H1 (cell line): ENCODE measurements at regions not wholly inside any gene's neighbourhood (a gene's known extent, or its start where the extent isn't known, plus 50 kb on each side); places are given as distances from the start of the nearest gene placed in this dataset.

Experiments
- CEBPB ChIP-seq: IDR thresholded peaks from 2 replicates; pipeline ENCODE4 v1.6.1; 2012; ENCODE audit warnings: low read depth, low read length
- JUND ChIP-seq: IDR thresholded peaks from 2 replicates; pipeline ENCODE4 v1.6.1; 2011; ENCODE audit warnings: mild to moderate bottlenecking, improper control_type of control experiment, low read length
- POLR2A ChIP-seq, 2 experiments: IDR thresholded peaks; 1 replicate in 1 of 2; 2 replicates in 1 of 2; pipeline ENCODE4 v1.6.1; 2011; ENCODE audit warnings: low read depth in 2 of 2, low read length in 2 of 2, mild to moderate bottlenecking in 2 of 2; ENCODE audit errors: control extremely low read depth in 1 of 2
- POLR2AphosphoS5 ChIP-seq: IDR thresholded peaks from 2 replicates; pipeline ENCODE4 v1.6.1; 2011; ENCODE audit warnings: low read depth, low read length
- SP1 ChIP-seq: IDR thresholded peaks from 2 replicates; pipeline ENCODE4 v1.6.1; 2011; ENCODE audit warnings: low read depth, low read length
- SUZ12 ChIP-seq: fragments of 200-600 bp; sonication (generic); IDR thresholded peaks from 2 replicates; pipeline ENCODE4 v1.6.1; 2012; ENCODE audit warnings: mild to moderate bottlenecking, inconsistent platforms, low read length, moderate library complexity, mixed read lengths
- TAF1 ChIP-seq: IDR thresholded peaks from 2 replicates; pipeline ENCODE4 v1.6.1; 2011; ENCODE audit warnings: mild to moderate bottlenecking, low read depth, low read length
- YY1 ChIP-seq: IDR thresholded peaks from 2 replicates; pipeline ENCODE4 v1.6.1; 2011; ENCODE audit warnings: low read depth, mild to moderate bottlenecking, low read length
- TF ChIP-seq, protein P1 (sequence below), 3 experiments: IDR thresholded peaks; 1 replicate in 2 of 3; 2 replicates in 1 of 3; pipeline versions ENCODE4 v1.5.1 to v1.6.1; 2011; ENCODE audit warnings: low read length in 3 of 3, mild to moderate bottlenecking in 3 of 3, inconsistent platforms in 2 of 3, low read depth in 1 of 3, moderate library complexity in 1 of 3; ENCODE audit not compliant: insufficient read depth in 1 of 3; ENCODE audit errors: control extremely low read depth in 1 of 3

DNA sequence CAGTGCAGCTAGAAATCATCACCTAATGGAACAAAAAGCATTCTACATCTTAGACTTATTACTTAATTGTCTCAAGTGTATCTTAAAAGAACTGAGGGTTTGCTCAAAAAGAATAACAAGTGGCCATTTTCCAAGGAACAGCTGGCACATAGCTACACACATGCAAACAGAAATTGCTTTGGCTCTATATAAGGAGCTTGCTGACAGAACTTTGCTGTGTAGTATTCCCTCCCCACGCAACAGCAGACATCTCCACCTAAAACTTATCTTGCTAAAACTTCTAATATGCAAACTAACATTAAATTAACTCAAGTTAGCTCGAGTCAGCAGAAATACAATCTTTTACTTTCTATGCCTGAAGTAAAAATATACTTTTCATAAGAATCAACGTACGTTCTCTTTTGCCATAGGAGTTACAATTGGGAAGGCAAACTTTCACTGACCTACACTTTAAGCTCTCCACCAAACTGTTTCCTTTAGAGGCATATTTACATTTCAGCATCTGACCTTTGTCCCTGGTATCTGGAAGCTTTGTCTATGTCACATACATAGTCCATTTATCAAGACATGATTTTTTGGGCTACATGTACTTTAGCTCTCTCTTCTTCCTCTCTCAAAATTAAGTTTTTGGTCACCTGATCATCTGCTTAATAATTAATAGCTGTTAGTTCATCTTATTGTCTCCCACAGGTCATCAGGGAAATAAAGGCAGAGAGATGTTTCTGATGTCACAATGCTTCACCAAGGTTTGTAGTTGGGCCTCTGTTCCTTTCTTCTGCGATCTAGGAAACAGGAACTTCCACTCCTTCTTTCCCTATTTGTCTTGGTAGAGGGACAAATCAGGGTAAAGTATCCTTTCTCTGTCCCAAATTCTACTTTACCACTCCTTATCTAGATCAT is 163.4 kb upstream of the AGTR1 start:
- TF ChIP-seq SUZ12 (no peak), POLR2A (IDR thresholded peaks at IDR 0.05; ENCODE audit: control extremely low read depth in 1 of 2, low read depth in 2 of 2, low read length in 2 of 2) (no peak), TAF1 (no peak), JUND (no peak), CEBPB (no peak), POLR2AphosphoS5 (no peak), YY1 (no peak), SP1 (no peak)
- TF ChIP-seq, protein P1, sequence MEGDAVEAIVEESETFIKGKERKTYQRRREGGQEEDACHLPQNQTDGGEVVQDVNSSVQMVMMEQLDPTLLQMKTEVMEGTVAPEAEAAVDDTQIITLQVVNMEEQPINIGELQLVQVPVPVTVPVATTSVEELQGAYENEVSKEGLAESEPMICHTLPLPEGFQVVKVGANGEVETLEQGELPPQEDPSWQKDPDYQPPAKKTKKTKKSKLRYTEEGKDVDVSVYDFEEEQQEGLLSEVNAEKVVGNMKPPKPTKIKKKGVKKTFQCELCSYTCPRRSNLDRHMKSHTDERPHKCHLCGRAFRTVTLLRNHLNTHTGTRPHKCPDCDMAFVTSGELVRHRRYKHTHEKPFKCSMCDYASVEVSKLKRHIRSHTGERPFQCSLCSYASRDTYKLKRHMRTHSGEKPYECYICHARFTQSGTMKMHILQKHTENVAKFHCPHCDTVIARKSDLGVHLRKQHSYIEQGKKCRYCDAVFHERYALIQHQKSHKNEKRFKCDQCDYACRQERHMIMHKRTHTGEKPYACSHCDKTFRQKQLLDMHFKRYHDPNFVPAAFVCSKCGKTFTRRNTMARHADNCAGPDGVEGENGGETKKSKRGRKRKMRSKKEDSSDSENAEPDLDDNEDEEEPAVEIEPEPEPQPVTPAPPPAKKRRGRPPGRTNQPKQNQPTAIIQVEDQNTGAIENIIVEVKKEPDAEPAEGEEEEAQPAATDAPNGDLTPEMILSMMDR (IDR thresholded peaks at IDR 0.05; ENCODE audit: control extremely low read depth in 1 of 3, insufficient read depth in 1 of 3, low read depth in 1 of 3, low read length in 3 of 3), result no peak
